KOPT-K1 (cell line): ENCODE measurements at regions not wholly inside any gene's neighbourhood (a gene's known extent, or its start where the extent isn't known, plus 50 kb on each side); places are given as distances from the start of the nearest gene placed in this dataset.

Experiments used
- H3K27ac ChIP-seq: fragments of 200-600 bp; sonication (generic); 2 replicates; pipeline ENCODE4 v1.5.1; 2016; ENCODE audit warnings: antibody characterized with exemption, mild to moderate bottlenecking, low read depth, low read length; ENCODE audit not compliant: poor library complexity, severe bottlenecking
- H3K36me3 ChIP-seq: fragments of 200-600 bp; sonication (generic); 2 replicates; pipeline ENCODE4 v1.5.1; 2017; ENCODE audit warnings: antibody characterized with exemption, mild to moderate bottlenecking, low read length, moderate library complexity; ENCODE audit not compliant: insufficient read depth
- H3K9me3 ChIP-seq: fragments of 200-600 bp; sonication (generic); 2 replicates; pipeline ENCODE4 v1.5.1; 2017; ENCODE audit warnings: antibody characterized with exemption, low read length, mild to moderate bottlenecking; ENCODE audit not compliant: insufficient read depth, poor library complexity, severe bottlenecking

DNA sequence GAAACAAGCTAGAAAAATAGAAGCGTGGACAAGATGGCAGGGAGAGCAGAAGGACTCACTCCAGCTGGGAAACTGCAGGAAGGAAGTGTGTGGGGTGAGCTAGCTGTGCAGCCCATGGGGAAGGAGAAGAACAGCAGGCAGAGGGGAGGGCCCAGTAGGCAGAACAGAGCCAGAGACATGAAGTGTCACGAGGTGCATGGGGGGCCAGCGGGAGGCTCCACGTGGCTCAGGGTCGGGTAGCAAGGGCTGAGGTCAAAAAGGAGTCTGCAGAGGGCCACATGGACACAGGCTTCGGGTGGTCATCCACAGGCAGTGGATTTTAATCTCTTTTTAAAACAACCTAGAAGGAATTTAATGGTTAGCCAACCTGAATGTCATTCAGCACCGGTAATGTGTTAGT lies 669.0 kb downstream of the BCL11B start:
- no peaks in the 10 kb centered on the region for H3K36me3 ChIP-seq
- H3K27ac ChIP-seq: no peak overlapping the region
- H3K9me3 ChIP-seq: no peaks in the 10 kb centered on the region

DNA sequence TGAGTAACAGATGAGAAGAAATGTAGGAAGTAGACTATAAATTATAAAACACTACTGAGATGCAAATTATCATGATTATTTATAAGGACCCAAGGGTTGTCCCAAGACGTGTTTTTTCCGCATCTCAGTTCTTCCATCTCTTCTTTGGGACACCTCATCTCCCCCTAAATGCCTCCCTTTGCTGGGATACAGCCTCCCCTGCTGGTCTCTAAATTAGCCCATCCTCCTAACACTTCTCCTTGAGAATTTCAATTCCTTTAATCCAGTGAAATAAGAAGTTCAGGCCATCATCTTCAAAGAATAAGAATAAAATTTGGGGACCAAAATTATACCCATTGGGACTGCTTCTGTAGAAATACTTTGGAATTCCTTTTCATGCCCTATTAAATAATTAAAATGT lies 667.0 kb downstream of the BCL11B start:
- Histone ChIP-seq H3K36me3 (no peaks in the 10 kb centered on the region), H3K9me3 (no peaks in the 10 kb centered on the region), H3K27ac (no peak overlapping the region)

- Histone ChIP-seq H3K9me3 (no peaks in the 10 kb centered on the region), H3K36me3 (no peaks in the 10 kb centered on the region), H3K27ac (no peak overlapping the region)
Measured at GRCh38 chr14:98606041-98606640, 665.9 kb downstream of the BCL11B start.

- H3K27ac ChIP-seq: no peak overlapping the region
- H3K36me3 ChIP-seq: no peaks in the 10 kb centered on the region
- no peaks in the 10 kb centered on the region for H3K9me3 ChIP-seq
Measured at GRCh38 chr14:98606816-98607215, 665.2 kb downstream of the BCL11B start.

DNA sequence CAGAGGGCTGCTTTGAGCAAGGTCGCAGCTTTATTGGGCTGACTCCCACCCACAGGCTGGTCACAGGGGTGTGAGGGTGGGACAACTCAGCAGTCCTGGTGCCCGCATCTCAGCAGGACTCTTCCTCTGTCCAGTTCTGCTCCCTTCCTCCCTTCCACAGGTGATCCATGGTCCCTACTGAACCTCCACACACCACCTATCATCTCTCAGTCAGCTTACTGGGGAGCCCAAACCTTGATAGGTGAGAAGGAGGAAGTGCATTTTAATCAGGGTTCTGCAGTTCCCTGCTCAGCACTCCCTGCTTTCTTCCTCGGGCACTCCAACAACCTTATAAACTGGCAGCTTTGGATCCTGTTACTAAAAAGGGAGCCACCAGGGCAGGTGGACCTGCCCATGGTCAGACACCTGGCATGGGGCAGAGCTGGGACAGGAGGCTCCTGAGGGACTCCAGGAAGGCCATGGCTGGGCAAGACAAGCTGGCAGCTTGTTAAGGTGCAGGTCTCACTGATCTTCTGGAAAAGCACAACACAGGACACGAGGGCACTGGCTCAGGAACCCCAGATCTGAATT lies 664.6 kb downstream of the BCL11B start:
- no peaks in the 10 kb centered on the region for H3K9me3 ChIP-seq
- no peak overlapping the region for H3K27ac ChIP-seq

GRCh38 chr14:98608071-98609060 lies 663.6 kb downstream of the BCL11B start:
- Histone ChIP-seq H3K27ac (no peak overlapping the region), H3K9me3 (no peaks in the 10 kb centered on the region), H3K36me3 (no peaks in the 10 kb centered on the region)

More for the DNA sequence above, 664.6 kb downstream of the BCL11B start:
- H3K36me3 ChIP-seq: no peaks in the 10 kb centered on the region

- Histone ChIP-seq H3K36me3 (no peaks in the 10 kb centered on the region), H3K27ac (no peak overlapping the region), H3K9me3 (peaks cover 5% of the 10 kb centered on the region)
Measured at GRCh38 chr14:98612434-98613200, 659.4 kb downstream of the BCL11B start.

DNA sequence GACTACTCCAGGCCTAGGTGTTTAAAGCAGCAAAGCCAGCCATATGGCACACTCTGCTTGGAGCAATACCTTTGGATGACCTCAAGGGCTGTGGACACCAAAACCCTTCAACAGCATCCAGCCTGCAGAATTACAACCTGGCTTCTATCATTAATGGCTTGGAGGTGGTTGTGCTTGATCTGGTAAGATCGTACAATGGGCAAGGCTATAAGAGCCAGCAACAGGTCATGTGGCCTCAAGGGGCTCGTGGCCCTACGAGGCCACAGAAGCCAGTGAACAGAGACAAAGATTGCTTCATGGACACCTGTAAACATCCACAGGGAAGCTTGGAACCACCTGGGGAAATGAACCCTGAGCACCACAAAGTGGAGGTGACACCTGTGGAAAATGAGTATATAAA lies 657.3 kb downstream of the BCL11B start:
- Histone ChIP-seq H3K27ac (no peak overlapping the region), H3K36me3 (no peaks in the 10 kb centered on the region), H3K9me3 (peaks cover 5% of the 10 kb centered on the region)

DNA sequence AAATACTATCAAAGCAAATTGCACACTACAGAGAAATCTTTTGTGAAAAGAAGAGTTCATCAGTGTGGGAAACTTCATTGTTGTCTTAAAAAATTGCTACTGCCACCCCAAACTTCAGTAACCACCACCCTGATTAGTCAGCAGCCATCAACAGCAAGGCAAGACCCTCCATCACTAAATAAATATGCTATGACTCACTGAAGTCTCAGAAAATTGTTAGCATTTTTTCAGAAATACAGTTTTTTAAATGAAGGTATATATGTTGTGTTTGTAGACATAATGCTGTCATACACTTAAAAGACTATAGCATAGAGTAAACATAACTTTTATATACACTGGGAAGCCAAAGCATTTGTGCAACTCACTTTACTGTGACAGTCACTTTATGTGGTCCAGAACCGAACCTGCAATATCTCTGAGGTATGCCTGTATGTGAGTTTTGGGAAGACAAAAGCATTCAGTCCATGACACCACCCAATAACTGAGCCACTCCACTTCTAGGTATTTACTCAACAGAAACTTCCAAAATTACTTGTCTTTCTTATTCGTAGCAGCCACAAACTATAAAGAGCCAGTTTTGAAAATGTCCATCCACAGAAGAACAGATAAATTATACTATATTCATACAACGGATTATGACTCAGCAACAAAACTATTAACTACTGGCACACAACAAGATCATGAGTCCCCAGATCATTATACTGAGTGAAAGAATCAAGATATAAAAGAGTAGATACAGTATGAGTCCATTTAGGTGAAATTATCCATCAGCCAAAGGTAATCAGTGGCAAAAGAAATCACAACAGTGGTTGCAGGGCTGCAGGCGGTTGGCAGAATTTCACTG lies 649.6 kb downstream of the BCL11B start:
- Histone ChIP-seq H3K27ac (no peak overlapping the region), H3K9me3 (peaks cover 6% of the 10 kb centered on the region), H3K36me3 (no peaks in the 10 kb centered on the region)

DNA sequence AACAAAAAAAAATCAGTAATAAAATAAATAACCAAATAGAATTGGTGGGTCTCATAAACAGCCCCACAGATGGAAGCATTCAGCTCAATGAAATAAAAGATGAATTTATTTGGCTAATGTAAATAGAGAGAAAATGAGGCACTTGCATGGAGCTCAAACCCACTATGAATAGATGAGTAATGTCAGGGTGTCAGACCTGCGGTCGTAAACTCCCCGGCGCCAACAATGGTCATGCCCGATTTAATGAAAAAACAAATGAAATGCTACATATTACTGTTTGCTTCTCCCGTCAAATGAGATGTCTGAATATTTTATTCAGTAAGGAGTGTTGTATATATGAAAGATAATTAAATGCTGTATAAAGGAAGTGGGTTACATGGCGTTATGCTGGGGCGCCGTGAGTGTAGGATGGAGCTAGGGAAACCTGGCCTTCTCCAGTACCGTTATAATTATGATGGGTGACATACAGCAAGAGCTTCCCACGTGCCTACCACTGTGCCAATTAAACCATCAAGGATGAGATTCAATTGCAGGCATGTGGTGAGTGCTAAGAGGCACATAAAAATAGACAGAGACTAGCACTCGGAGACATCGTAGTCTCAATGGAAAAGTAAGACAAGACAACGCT lies 648.1 kb downstream of the BCL11B start:
- Histone ChIP-seq H3K27ac (no peak overlapping the region), H3K36me3 (no peaks in the 10 kb centered on the region), H3K9me3 (peaks cover 6% of the 10 kb centered on the region)

DNA sequence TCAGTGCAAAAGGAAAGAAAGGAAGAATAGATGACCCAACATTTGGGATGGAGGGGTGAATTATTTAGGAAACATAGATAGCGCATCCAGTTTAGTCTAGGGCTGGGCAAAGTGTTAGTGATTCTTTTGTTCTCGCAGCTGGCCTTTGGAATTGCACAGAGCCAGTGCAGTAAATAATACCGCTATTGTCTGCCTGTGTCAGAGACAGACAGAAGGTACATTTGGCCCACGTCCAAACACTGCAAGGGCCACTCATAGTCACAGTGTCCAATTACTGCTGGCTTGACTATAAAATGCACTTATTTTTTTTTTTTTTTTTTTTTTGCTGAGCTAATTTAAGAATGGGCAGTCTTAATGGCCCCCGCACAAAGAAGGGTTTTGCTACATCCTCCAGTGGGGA lies 638.6 kb downstream of the BCL11B start:
- Histone ChIP-seq H3K9me3 (no peaks in the 10 kb centered on the region), H3K36me3 (no peaks in the 10 kb centered on the region), H3K27ac (no peak overlapping the region)

DNA sequence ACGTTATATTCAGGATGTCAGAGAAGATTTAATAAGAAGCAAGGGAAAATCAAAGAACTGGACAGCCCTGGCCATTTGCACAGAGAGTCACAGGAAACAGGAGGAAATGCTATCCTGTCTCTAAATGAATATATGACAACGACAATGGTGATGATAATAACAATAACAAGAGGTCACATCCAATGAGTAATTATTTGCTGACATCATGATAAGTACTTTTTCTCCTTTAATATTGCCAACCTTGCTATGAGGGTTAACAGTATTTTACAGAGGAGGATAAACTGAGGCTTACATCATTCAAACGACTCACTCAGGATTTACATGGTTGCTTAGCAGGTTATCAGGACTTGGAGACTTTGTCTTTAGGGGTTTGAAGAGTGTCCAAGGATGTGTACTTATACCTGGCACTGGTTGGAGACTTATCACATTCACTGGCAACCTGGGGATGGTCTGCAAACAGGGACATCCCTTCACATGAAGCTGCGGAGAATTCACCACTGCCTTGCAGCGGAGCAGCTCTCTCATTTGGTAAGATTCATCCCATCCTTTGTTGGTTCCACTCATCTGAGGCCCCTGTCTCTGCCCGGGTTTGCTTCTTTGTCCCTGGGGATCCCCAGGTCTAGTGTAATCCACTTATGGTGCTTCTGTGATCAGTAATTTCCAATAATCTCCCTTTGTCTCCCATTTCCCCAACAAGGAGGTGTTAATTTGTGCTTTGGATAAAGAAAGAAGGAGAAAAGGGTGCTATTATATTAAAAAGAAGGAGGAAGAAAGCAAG lies 637.8 kb downstream of the BCL11B start:
- H3K27ac ChIP-seq: no peak overlapping the region
- no peaks in the 10 kb centered on the region for H3K36me3 ChIP-seq
- no peaks in the 10 kb centered on the region for H3K9me3 ChIP-seq

DNA sequence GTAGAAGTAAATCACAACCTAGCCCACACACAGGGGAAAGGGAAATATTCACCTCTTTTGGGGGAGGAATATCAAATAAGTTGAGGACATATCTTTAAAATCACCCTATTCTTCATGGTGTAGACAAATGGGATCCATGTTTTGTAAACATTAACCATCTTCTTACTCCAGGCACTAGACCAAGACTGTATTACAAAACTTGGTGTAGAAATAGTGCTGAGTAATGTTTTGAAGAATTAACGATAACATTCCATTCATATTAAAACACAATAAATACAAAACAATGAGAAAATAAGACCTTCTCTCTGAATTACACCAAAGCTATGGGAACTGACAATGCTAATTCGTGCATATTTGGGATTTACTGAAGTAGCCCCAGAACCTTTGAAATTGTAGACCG lies 633.6 kb downstream of the BCL11B start:
- no peak overlapping the region for H3K27ac ChIP-seq

More for the DNA sequence above, 633.6 kb downstream of the BCL11B start:
- Histone ChIP-seq H3K9me3 (peaks cover 9% of the 10 kb centered on the region), H3K36me3 (no peaks in the 10 kb centered on the region)
